IPS-11a (cell line): ENCODE measurements at regions not wholly inside any gene's neighbourhood (a gene's known extent, or its start where the extent isn't known, plus 50 kb on each side); places are given as distances from the start of the nearest gene placed in this dataset.
"Not testable (repeated sequence)": the region's sequence is repeated elsewhere in the genome, so short reads cannot be mapped to it uniquely, and the experiment has no call there.

Experiments
- H3K4me3 ChIP-seq: one replicate; pipeline ENCODE4 v1.5.1; 2013; ENCODE audit warnings: low read depth, low read length, control low read depth

- H3K4me3 ChIP-seq = not testable (repeated sequence)
Observed at GRCh38 chr4:57729775-57730570, 619.8 kb upstream of the IGFBP7 start.

- H3K4me3 ChIP-seq = no peak overlapping the region
Observed at GRCh38 chr4:57726154-57726553, 616.0 kb upstream of the IGFBP7 start.

GRCh38 chr4:57719456-57719855 lies 609.3 kb upstream of the IGFBP7 start:
- H3K4me3 ChIP-seq = no peak overlapping the region

GRCh38 chr4:57714313-57714712 lies 604.1 kb upstream of the IGFBP7 start:
- H3K4me3 ChIP-seq = not testable (repeated sequence)

GRCh38 chr4:57710053-57710452 lies 599.9 kb upstream of the IGFBP7 start:
- no peak overlapping the region for H3K4me3 ChIP-seq

GRCh38 chr4:57691370-57691769 lies 581.2 kb upstream of the IGFBP7 start:
- no peak overlapping the region for H3K4me3 ChIP-seq

- H3K4me3 ChIP-seq = no peak overlapping the region
Observed at GRCh38 chr4:57689693-57690205, 579.6 kb upstream of the IGFBP7 start.

- H3K4me3 ChIP-seq = no peak overlapping the region
Observed at GRCh38 chr4:57682275-57682674, 572.1 kb upstream of the IGFBP7 start.

GRCh38 chr4:57679969-57680368 lies 569.8 kb upstream of the IGFBP7 start:
- no peak overlapping the region for H3K4me3 ChIP-seq

- no peak overlapping the region for H3K4me3 ChIP-seq
Observed at GRCh38 chr4:57676394-57676793, 566.2 kb upstream of the IGFBP7 start.

- no peak overlapping the region for H3K4me3 ChIP-seq
Observed at GRCh38 chr4:57672846-57673433, 562.8 kb upstream of the IGFBP7 start.

GRCh38 chr4:57668621-57669020 lies 558.4 kb upstream of the IGFBP7 start:
- no peak overlapping the region for H3K4me3 ChIP-seq

GRCh38 chr4:57665806-57666205 lies 555.6 kb upstream of the IGFBP7 start:
- no peak overlapping the region for H3K4me3 ChIP-seq

GRCh38 chr4:57661517-57662090 lies 551.4 kb upstream of the IGFBP7 start:
- no peak overlapping the region for H3K4me3 ChIP-seq

- no peak overlapping the region for H3K4me3 ChIP-seq
Observed at GRCh38 chr4:57658673-57659072, 548.5 kb upstream of the IGFBP7 start.

- no peak overlapping the region for H3K4me3 ChIP-seq
Observed at GRCh38 chr4:57658188-57658587, 548.0 kb upstream of the IGFBP7 start.

- H3K4me3 ChIP-seq = no peak overlapping the region
Observed at GRCh38 chr4:57655342-57655741, 545.2 kb upstream of the IGFBP7 start.

GRCh38 chr4:57652779-57653178 lies 542.6 kb upstream of the IGFBP7 start:
- no peak overlapping the region for H3K4me3 ChIP-seq

GRCh38 chr4:57640391-57641100 lies 530.4 kb upstream of the IGFBP7 start:
- no peak overlapping the region for H3K4me3 ChIP-seq

GRCh38 chr4:57639561-57640382 lies 529.6 kb upstream of the IGFBP7 start:
- H3K4me3 ChIP-seq = no peak overlapping the region

GRCh38 chr4:57635910-57636309 lies 525.7 kb upstream of the IGFBP7 start:
- H3K4me3 ChIP-seq = no peak overlapping the region
